Hepatocyte (in vitro differentiated cells): ENCODE measurements at regions not wholly inside any gene's neighbourhood (a gene's known extent, or its start where the extent isn't known, plus 50 kb on each side); places are given as distances from the start of the nearest gene placed in this dataset.

Source experiments
- CTCF ChIP-seq: fragments of 200-600 bp; sonication (generic); IDR thresholded peaks from 2 replicates; pipeline ENCODE4 v1.5.1; 2016; ENCODE audit warnings: antibody characterized with exemption, mild to moderate bottlenecking; ENCODE audit not compliant: poor library complexity
- EZH2 ChIP-seq: fragments of 200-600 bp; sonication (generic); IDR thresholded peaks from 2 replicates; pipeline ENCODE4 v1.6.1; 2016; ENCODE audit warnings: antibody characterized with exemption, mild to moderate bottlenecking, borderline replicate concordance
- EZH2phosphoT487 ChIP-seq: fragments of 200-600 bp; sonication (generic); IDR thresholded peaks from one replicate; pipeline ENCODE4 v1.6.1; 2018; ENCODE audit warnings: antibody characterized with exemption, mild to moderate bottlenecking, low read depth, moderate library complexity; ENCODE audit not compliant: unreplicated experiment, severe bottlenecking

GRCh38 chr7:93817004-93817403 lies 73.5 kb downstream of the TFPI2 start:
- TF ChIP-seq CTCF (no peak), EZH2 (no peak), EZH2phosphoT487 (no peak)
